ENCODE measurements at regions not wholly inside any gene's neighbourhood (a gene's known extent, or its start where the extent isn't known, plus 50 kb on each side); places are given as distances from the start of the nearest gene placed in this dataset.

GRCh38 chr6:6994796-6995195, 113.0 kb upstream of the RREB1 start:
- ChIA-PET POLR2A (interaction anchor here (0.6 to 1.1 kb wide), 2 partner anchors 10 kb away, joined by 3 read pairs; no protein-coding TSS in a partner anchor), CTCF (ENCODE audit: unreplicated experiment) (no interaction called here)
- Histone ChIP-seq H3K9me2 (ENCODE audit: insufficient read depth, low read length) (no peaks in the 10 kb centered on the region), H3K9me3 (ENCODE audit: low read length) (no peaks in the 10 kb centered on the region), H4K20me1 (ENCODE audit: insufficient read depth, low read length) (no peaks in the 10 kb centered on the region), H3K4me1 (ENCODE audit: insufficient read depth, low read length, poor library complexity, severe bottlenecking) (no peaks in the 10 kb centered on the region), H3K4me2 (ENCODE audit: low read length) (no peak overlapping the region), H3K27ac (ENCODE audit: low read depth, low read length, poor library complexity, severe bottlenecking) (no peak overlapping the region), H3K4me3 (ENCODE audit: low read depth, low read length, poor library complexity, severe bottlenecking) (no peak overlapping the region), H3K36me3 (ENCODE audit: insufficient read depth, low read length) (no peaks in the 10 kb centered on the region), H3K79me2 (ENCODE audit: insufficient read depth, low read depth, low read length) (no peaks in the 10 kb centered on the region), H2AFZ (ENCODE audit: low read length) (no peak overlapping the region)
- no TSS peak for BruUV-seq (replicated peaks)
- DNase-seq (ENCODE audit: low spot score): no peak
- intact Hi-C loops (cut with micrococcal nuclease; ENCODE audit: unreplicated experiment): no loop called here
- TF ChIP-seq CTCF (conservative IDR thresholded peaks at IDR 0.05; ENCODE audit: low read length) (no peak), EZH2phosphoT487 (IDR thresholded peaks at IDR 0.05; ENCODE audit: borderline replicate concordance, low read depth, low read length) (no peak)

- TF ChIP-seq CTCF (conservative IDR thresholded peaks at IDR 0.05; ENCODE audit: low read length) (no peak), EZH2phosphoT487 (IDR thresholded peaks at IDR 0.05; ENCODE audit: borderline replicate concordance, low read depth, low read length) (no peak)
- no TSS peak for BruUV-seq (replicated peaks)
These were observed 112.4 kb upstream of the RREB1 start for GRCh38 chr6:6995328-6995727.

GRCh38 chr6:6996124-6996523, 111.6 kb upstream of the RREB1 start:
- intact Hi-C loops (cut with micrococcal nuclease; ENCODE audit: unreplicated experiment): no loop called here
- no peaks in the 10 kb centered on the region for H3K36me3 ChIP-seq (ENCODE audit: insufficient read depth, low read length)
- H3K27ac ChIP-seq (ENCODE audit: low read depth, low read length, poor library complexity, severe bottlenecking): no peak overlapping the region
- no peak overlapping the region for H3K4me3 ChIP-seq (ENCODE audit: low read depth, low read length, poor library complexity, severe bottlenecking)
- H3K4me1 ChIP-seq (ENCODE audit: insufficient read depth, low read length, poor library complexity, severe bottlenecking): no peaks in the 10 kb centered on the region
- no peak for TF ChIP-seq CTCF (conservative IDR thresholded peaks at IDR 0.05; ENCODE audit: low read length)
- no peak for TF ChIP-seq EZH2phosphoT487 (IDR thresholded peaks at IDR 0.05; ENCODE audit: borderline replicate concordance, low read depth, low read length)
- no peak overlapping the region for H3K4me2 ChIP-seq (ENCODE audit: low read length)
- no peaks in the 10 kb centered on the region for H4K20me1 ChIP-seq (ENCODE audit: insufficient read depth, low read length)
- BruUV-seq (replicated peaks): no TSS peak
- no peaks in the 10 kb centered on the region for H3K9me3 ChIP-seq (ENCODE audit: low read length)
- ChIA-PET CTCF (ENCODE audit: unreplicated experiment) (no interaction called here), POLR2A (no interaction called here)
- H3K79me2 ChIP-seq (ENCODE audit: insufficient read depth, low read depth, low read length): no peaks in the 10 kb centered on the region
- no peaks in the 10 kb centered on the region for H3K9me2 ChIP-seq (ENCODE audit: insufficient read depth, low read length)
- H2AFZ ChIP-seq (ENCODE audit: low read length): no peak overlapping the region
- DNase-seq (ENCODE audit: low spot score): no peak

More at GRCh38 chr6:6995328-6995727, 112.4 kb upstream of the RREB1 start:
- H3K4me3 ChIP-seq (ENCODE audit: low read depth, low read length, poor library complexity, severe bottlenecking): no peak overlapping the region
- H3K4me1 ChIP-seq (ENCODE audit: insufficient read depth, low read length, poor library complexity, severe bottlenecking): no peaks in the 10 kb centered on the region
- no peak overlapping the region for H3K27ac ChIP-seq (ENCODE audit: low read depth, low read length, poor library complexity, severe bottlenecking)
- H3K79me2 ChIP-seq (ENCODE audit: insufficient read depth, low read depth, low read length): no peaks in the 10 kb centered on the region
- H3K36me3 ChIP-seq (ENCODE audit: insufficient read depth, low read length): no peaks in the 10 kb centered on the region
- no peak overlapping the region for H2AFZ ChIP-seq (ENCODE audit: low read length)
- POLR2A ChIA-PET: interaction anchor here (0.5 to 0.6 kb wide), 2 partner anchors 10 to 151 kb away, joined by 3 read pairs; no protein-coding TSS in a partner anchor
- H3K9me2 ChIP-seq (ENCODE audit: insufficient read depth, low read length): no peaks in the 10 kb centered on the region
- no peak overlapping the region for H3K4me2 ChIP-seq (ENCODE audit: low read length)
- H3K9me3 ChIP-seq (ENCODE audit: low read length): no peaks in the 10 kb centered on the region
- intact Hi-C loops (cut with micrococcal nuclease; ENCODE audit: unreplicated experiment): no loop called here
- H4K20me1 ChIP-seq (ENCODE audit: insufficient read depth, low read length): no peaks in the 10 kb centered on the region
- no peak for DNase-seq (ENCODE audit: low spot score)
- CTCF ChIA-PET (ENCODE audit: unreplicated experiment): no interaction called here
